SK-N-MC (cell line): ENCODE measurements at regions not wholly inside any gene's neighbourhood (a gene's known extent, or its start where the extent isn't known, plus 50 kb on each side); places are given as distances from the start of the nearest gene placed in this dataset.

ENCODE experiments used
- EZH2 ChIP-seq: fragments of 200-600 bp; sonication (generic); IDR thresholded peaks from one replicate; pipeline ENCODE4 v1.6.1; 2017; ENCODE audit warnings: antibody characterized with exemption
- FOXP2 ChIP-seq: optimal IDR thresholded peaks from 2 replicates; pipeline ENCODE3; 2011; ENCODE audit warnings: mild to moderate bottlenecking, moderate library complexity; ENCODE audit not compliant: insufficient read depth; ENCODE audit errors: extremely low read length, control extremely low read depth
- POLR2AphosphoS5 ChIP-seq: IDR thresholded peaks from 2 replicates; pipeline ENCODE4 v1.6.1; 2012; ENCODE audit warnings: mild to moderate bottlenecking, low read depth, low read length, borderline replicate concordance

DNA sequence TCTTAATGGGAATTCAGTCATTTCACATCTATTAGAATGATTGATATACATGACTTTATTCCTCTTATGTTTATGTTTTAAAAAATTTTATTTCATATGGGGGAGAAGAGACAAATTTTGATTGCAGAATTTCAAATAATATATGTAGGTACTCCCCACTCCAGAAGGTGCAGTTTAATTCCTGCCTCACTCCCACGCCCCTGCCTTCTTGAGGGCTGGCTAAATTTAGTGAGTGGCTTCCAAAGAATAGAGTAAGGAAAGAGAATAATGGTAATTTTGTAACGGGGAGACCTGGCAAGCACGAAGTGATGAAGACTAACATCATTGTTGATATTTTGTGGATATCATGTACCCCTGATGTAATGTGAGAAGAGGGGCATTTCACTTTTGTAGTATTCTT is 94.7 kb upstream of the FAM78B start:
- TF ChIP-seq EZH2 (no peak), POLR2AphosphoS5 (no peak), FOXP2 (no peak)
